ENCODE measurements at regions not wholly inside any gene's neighbourhood (a gene's known extent, or its start where the extent isn't known, plus 50 kb on each side); places are given as distances from the start of the nearest gene placed in this dataset.

GRCh38 chr9:86659413-86660046, 287.8 kb downstream of the GAS1 start:
- no peak for DNase-seq (ENCODE audit: low read depth in 2 of 2)

GRCh38 chr9:86655147-86655546, 292.2 kb downstream of the GAS1 start:
- no peak for DNase-seq (ENCODE audit: low read depth in 2 of 2)

GRCh38 chr9:86653466-86653865, 293.8 kb downstream of the GAS1 start:
- no peak for DNase-seq (ENCODE audit: low read depth in 2 of 2)

GRCh38 chr9:86652736-86653135, 294.6 kb downstream of the GAS1 start:
- no peak for DNase-seq (ENCODE audit: low read depth in 2 of 2)

- no peak for DNase-seq (ENCODE audit: low read depth in 2 of 2)
Measured at GRCh38 chr9:86649913-86650312, 295.7 kb upstream of the TUT7 start.

GRCh38 chr9:86648828-86649170, 294.6 kb upstream of the TUT7 start:
- no peak for DNase-seq (ENCODE audit: low read depth in 2 of 2)

GRCh38 chr9:86648156-86648827, 294.1 kb upstream of the TUT7 start:
- DNase-seq (ENCODE audit: low read depth in 2 of 2): no peak

- DNase-seq (ENCODE audit: low read depth in 2 of 2): no peak
Measured at GRCh38 chr9:86645303-86645702, 291.1 kb upstream of the TUT7 start.

- no peak for DNase-seq (ENCODE audit: low read depth in 2 of 2)
Measured at GRCh38 chr9:86644675-86645034, 290.4 kb upstream of the TUT7 start.

- no peak for DNase-seq (ENCODE audit: low read depth in 2 of 2)
Measured at GRCh38 chr9:86643946-86644674, 289.9 kb upstream of the TUT7 start.

- DNase-seq (ENCODE audit: low read depth in 2 of 2): no peak
Measured at GRCh38 chr9:86642721-86643120, 288.5 kb upstream of the TUT7 start.

- DNase-seq (ENCODE audit: low read depth in 2 of 2): no peak
Measured at GRCh38 chr9:86641970-86642369, 287.8 kb upstream of the TUT7 start.

GRCh38 chr9:86639899-86640379, 285.7 kb upstream of the TUT7 start:
- DNase-seq (ENCODE audit: low read depth in 2 of 2): no peak

GRCh38 chr9:86639287-86639686, 285.1 kb upstream of the TUT7 start:
- DNase-seq (ENCODE audit: low read depth in 2 of 2): no peak

GRCh38 chr9:86638109-86638508, 283.9 kb upstream of the TUT7 start:
- no peak for DNase-seq (ENCODE audit: low read depth in 2 of 2)

- no peak for DNase-seq (ENCODE audit: low read depth in 2 of 2)
Measured at GRCh38 chr9:86637515-86637914, 283.3 kb upstream of the TUT7 start.

GRCh38 chr9:86636519-86636918, 282.3 kb upstream of the TUT7 start:
- DNase-seq (ENCODE audit: low read depth in 2 of 2): no peak

GRCh38 chr9:86636038-86636437, 281.8 kb upstream of the TUT7 start:
- DNase-seq (ENCODE audit: low read depth in 2 of 2): no peak

- DNase-seq (ENCODE audit: low read depth in 2 of 2): no peak
Measured at GRCh38 chr9:86634501-86634900, 280.3 kb upstream of the TUT7 start.

GRCh38 chr9:86633945-86634344, 279.7 kb upstream of the TUT7 start:
- no peak for DNase-seq (ENCODE audit: low read depth in 2 of 2)

- no peak for DNase-seq (ENCODE audit: low read depth in 2 of 2)
Measured at GRCh38 chr9:86632537-86632936, 278.3 kb upstream of the TUT7 start.

- DNase-seq (ENCODE audit: low read depth in 2 of 2): no peak
Measured at GRCh38 chr9:86629530-86629929, 275.3 kb upstream of the TUT7 start.

- DNase-seq (ENCODE audit: low read depth in 2 of 2): no peak
Measured at GRCh38 chr9:86626802-86627201, 272.6 kb upstream of the TUT7 start.

Data from stimulated activated CD4-positive, alpha-beta T cell treated with anti-CD3 and anti-CD28 coated beads, Interleukin-12 subunit alpha, Interleukin-12 subunit beta, amount 100 ng/mL, for 24 hours (primary cell).